ENCODE measurements at regions not wholly inside any gene's neighbourhood (a gene's known extent, or its start where the extent isn't known, plus 50 kb on each side); places are given as distances from the start of the nearest gene placed in this dataset.
"Not testable (repeated sequence)": the region's sequence is repeated elsewhere in the genome, so short reads cannot be mapped to it uniquely, and the experiment has no call there.

- H3K4me1 ChIP-seq (ENCODE audit: control insufficient read depth in 1 of 2, insufficient read depth in 2 of 2, low read length in 2 of 2) = peaks cover 9 to 19% of the 10 kb centered on the region in 2 experiments
- no peaks in the 10 kb centered on the region for H3K79me2 ChIP-seq (ENCODE audit: insufficient read depth, low read length)
- no peaks in the 10 kb centered on the region for H3K36me3 ChIP-seq (ENCODE audit: control insufficient read depth in 1 of 2, insufficient read depth in 2 of 2, low read length in 2 of 2)
- H3K9ac ChIP-seq (ENCODE audit: low read length) = no peak overlapping the region
- no TSS peak for BruUV-seq (replicated peaks)
- ChIA-PET POLR2A (no interaction called here), RAD21 (ENCODE audit: low non-redundant PET in 1 of 2, low total read pairs in 2 of 2, uncharacterized antibody in 2 of 2, unreplicated experiment in 2 of 2) (no interaction called here), CTCF (no interaction called here)
- H3K9me2 ChIP-seq (ENCODE audit: insufficient read depth) = no peaks in the 10 kb centered on the region
- DNase-seq (ENCODE audit: low read depth, low spot score) = no peak
- no peak for ATAC-seq
- no peak overlapping the region for H3K4me3 ChIP-seq (replicated peaks in 1 of 2; ENCODE audit: low read depth in 1 of 2, low read length in 2 of 2)
- H4K20me1 ChIP-seq (ENCODE audit: insufficient read depth) = no peaks in the 10 kb centered on the region
- no peaks in the 10 kb centered on the region for H3K27me3 ChIP-seq (ENCODE audit: insufficient read depth, low read length)
- no peak overlapping the region for H3K27ac ChIP-seq (ENCODE audit: low read depth, low read length)
- no peak overlapping the region for H3K4me2 ChIP-seq (ENCODE audit: low read length)
- H3K9me3 ChIP-seq (ENCODE audit: control insufficient read depth in 1 of 2, insufficient read depth in 1 of 2, low read depth in 1 of 2, low read length in 2 of 2) = no peaks in the 10 kb centered on the region
- TF ChIP-seq ELF1 (IDR thresholded peaks at IDR 0.05; ENCODE audit: borderline replicate concordance, low read depth) = no peak
- no peak for TF ChIP-seq FOSL1 (IDR thresholded peaks at IDR 0.05; ENCODE audit: low read depth)
- TF ChIP-seq ZBTB33 (IDR thresholded peaks at IDR 0.05; ENCODE audit: extremely low read depth, insufficient replicate concordance, low read length) = no peak
- TF ChIP-seq ZFX (IDR thresholded peaks at IDR 0.05) = no peak
- intact Hi-C loops (cut with micrococcal nuclease) = no loop called here
- no peak overlapping the region for H2AFZ ChIP-seq (ENCODE audit: low read depth, low read length, poor library complexity, severe bottlenecking)
These were observed 63.7 kb upstream of the UBE2Q2 start for GRCh38 chr15:75779504-75779903.

GRCh38 chr15:75776871-75777610, 64.4 kb upstream of the CSPG4 start:
- H3K4me2 ChIP-seq (ENCODE audit: low read length); DNase-seq (ENCODE audit: low read depth, low spot score); H4K20me1 ChIP-seq (ENCODE audit: insufficient read depth); intact Hi-C loops (cut with micrococcal nuclease); H3K27ac ChIP-seq (ENCODE audit: low read depth, low read length); H3K9ac ChIP-seq (ENCODE audit: low read length); ATAC-seq; H3K9me2 ChIP-seq (ENCODE audit: insufficient read depth); H3K36me3 ChIP-seq (ENCODE audit: control insufficient read depth in 1 of 2, insufficient read depth in 2 of 2, low read length in 2 of 2); H3K9me3 ChIP-seq (ENCODE audit: control insufficient read depth in 1 of 2, insufficient read depth in 1 of 2, low read depth in 1 of 2, low read length in 2 of 2); CTCF ChIA-PET; H3K4me3 ChIP-seq (replicated peaks in 1 of 2; ENCODE audit: low read depth in 1 of 2, low read length in 2 of 2); POLR2A ChIA-PET; BruUV-seq (replicated peaks); RAD21 ChIA-PET (ENCODE audit: low non-redundant PET in 1 of 2, low total read pairs in 2 of 2, uncharacterized antibody in 2 of 2, unreplicated experiment in 2 of 2); H2AFZ ChIP-seq (ENCODE audit: low read depth, low read length, poor library complexity, severe bottlenecking); H3K27me3 ChIP-seq (ENCODE audit: insufficient read depth, low read length); H3K79me2 ChIP-seq (ENCODE audit: insufficient read depth, low read length): not testable (repeated sequence)
- peaks cover 9 to 19% of the 10 kb centered on the region in 2 experiments for H3K4me1 ChIP-seq (ENCODE audit: control insufficient read depth in 1 of 2, insufficient read depth in 2 of 2, low read length in 2 of 2)
